Spleen (tissue), 7 donors: ENCODE measurements at regions not wholly inside any gene's neighbourhood (a gene's known extent, or its start where the extent isn't known, plus 50 kb on each side); places are given as distances from the start of the nearest gene placed in this dataset.

Experiments
- CTCF ChIP-seq, 11 experiments: fragments of 200-600 bp in 7 of 11; fragments of 450-650 bp in 4 of 11; sonication (generic) in 4 of 11; IDR thresholded peaks in 8 of 11; conservative IDR thresholded peaks in 3 of 11; 1 replicate in 7 of 11; 2 replicates in 4 of 11; pipeline versions ENCODE4 v1.4.0 to v1.8.0; 2016 to 2021; ENCODE audit warnings: antibody characterized with exemption in 11 of 11, inconsistent platforms in 4 of 11, mild to moderate bottlenecking in 1 of 11
- POLR2A ChIP-seq, 3 donors: fragments of 450-650 bp; IDR thresholded peaks; one replicate each; pipeline ENCODE4 v1.5.1; 2017; ENCODE audit warnings: antibody characterized with exemption in 3 of 3, mild to moderate bottlenecking in 1 of 3
- donor health status: DM: no; HTN: no; CAD: no; lungs with moderate emphysema.
- donor health status: DM: no; HTN: no; CAD: no.
- donor health status: DM: no; HTN: no; CAD: no.

GRCh38 chr10:10813656-10814055, 204.0 kb upstream of the CELF2 start:
- TF ChIP-seq CTCF (IDR thresholded peaks at IDR 0.05 in 8 of 11, conservative IDR thresholded peaks at IDR 0.05 in 3 of 11) (no peak), POLR2A (IDR thresholded peaks at IDR 0.05) (no peak)
